NT2/D1 (cell line): ENCODE measurements at regions not wholly inside any gene's neighbourhood (a gene's known extent, or its start where the extent isn't known, plus 50 kb on each side); places are given as distances from the start of the nearest gene placed in this dataset.

Experiments
- SUZ12 ChIP-seq: IDR thresholded peaks from 2 replicates; pipeline ENCODE4 v1.6.1; 2011; ENCODE audit not compliant: insufficient read length, insufficient read depth; ENCODE audit errors: extremely low read depth
- YY1 ChIP-seq: IDR thresholded peaks from 2 replicates; pipeline ENCODE4 v1.6.1; 2011; ENCODE audit not compliant: insufficient read length, insufficient read depth
- ZNF274 ChIP-seq: IDR thresholded peaks from 2 replicates; pipeline ENCODE4 v1.6.1; 2011; ENCODE audit warnings: mild to moderate bottlenecking, low read depth, low read length

DNA sequence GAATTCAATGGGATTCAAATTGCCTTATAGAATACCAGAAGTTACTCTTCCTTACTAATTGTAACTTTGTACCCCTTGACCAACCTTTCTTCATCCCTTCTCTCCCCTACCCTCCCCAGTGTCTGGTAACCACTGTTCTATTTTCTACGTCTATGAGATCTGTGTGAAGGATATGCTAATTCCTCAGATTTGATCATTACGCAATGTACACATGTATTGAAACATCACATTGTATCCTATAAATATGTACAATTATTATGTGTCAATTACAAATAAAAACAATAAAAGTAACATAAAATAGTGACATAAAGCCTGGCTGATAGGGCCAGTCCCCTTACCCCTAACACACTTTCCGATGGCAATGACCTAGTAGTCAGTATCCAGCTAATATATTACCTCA lies 95.1 kb upstream of the GRIA3 start:
- TF ChIP-seq YY1, result no peak
- TF ChIP-seq ZNF274, result no peak
- TF ChIP-seq SUZ12, result no peak
